ENCODE measurements at regions not wholly inside any gene's neighbourhood (a gene's known extent, or its start where the extent isn't known, plus 50 kb on each side); places are given as distances from the start of the nearest gene placed in this dataset.
A peak's percentile ranks its signal among the peaks of the same experiment; 100 is the strongest.
"Not testable (repeated sequence)": the region's sequence is repeated elsewhere in the genome, so short reads cannot be mapped to it uniquely, and the experiment has no call there.

DNA sequence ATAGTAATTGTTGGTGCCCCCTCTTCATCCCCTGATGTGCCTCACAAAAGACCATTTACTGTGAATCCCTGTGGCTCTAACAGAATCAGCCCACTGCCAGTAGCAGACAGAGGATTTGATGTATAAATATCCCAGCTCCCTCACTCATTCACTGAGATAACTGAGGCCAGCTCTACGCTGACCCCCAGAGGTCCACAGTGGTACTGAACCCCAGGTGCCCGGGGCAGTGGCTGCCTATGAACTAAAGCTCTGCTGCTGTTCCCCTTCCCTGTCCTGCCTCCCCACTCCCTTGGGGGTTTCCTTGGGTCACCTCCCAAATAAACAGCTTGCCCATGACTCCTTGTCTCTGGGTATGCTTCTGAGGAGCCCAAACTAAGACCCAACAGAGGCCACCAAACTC is 295.8 kb downstream of the FOXL1 start:
- peak in 1 of 2 experiments; percentile 5 for DNase-seq

DNA sequence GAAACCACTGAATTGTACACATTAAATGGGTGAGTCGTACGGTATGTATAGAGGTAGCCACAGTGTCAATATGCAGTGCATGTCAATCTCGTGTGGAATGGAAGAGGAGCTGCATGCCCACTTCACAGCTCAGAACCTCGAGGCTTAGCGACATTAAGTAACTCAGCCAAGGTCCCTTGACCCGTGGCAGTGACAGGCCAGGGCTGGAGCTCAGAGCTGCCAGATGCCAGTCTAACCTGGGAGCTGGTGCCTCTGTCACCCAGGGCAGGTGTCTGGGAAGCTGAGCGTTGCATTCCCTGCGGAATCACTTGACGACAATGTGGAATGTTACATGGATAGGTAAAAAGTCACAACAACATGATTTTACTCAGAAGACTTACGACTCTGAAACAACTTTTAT is 298.1 kb downstream of the FOXL1 start:
- DNase-seq: no peak

DNA sequence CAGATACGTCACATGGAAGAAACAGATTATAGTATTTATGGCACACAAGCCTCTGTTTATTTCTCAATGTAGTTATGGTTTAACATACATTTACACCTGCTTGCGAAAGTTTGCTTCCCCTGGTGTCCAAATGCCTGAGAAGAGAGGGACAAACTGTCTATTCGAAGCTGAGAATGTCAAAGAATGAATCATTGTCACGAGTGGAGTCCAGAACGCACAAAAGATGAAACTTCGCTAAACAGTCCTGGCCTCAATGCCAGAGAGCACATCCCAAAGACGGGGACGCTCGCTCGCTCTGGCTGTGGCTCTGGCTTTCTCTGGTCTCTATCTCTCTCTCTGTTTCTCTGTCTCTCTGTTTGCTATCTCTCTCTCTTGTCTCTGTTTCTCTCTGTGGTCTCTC is 298.8 kb downstream of the FOXL1 start:
- no peak for DNase-seq

DNA sequence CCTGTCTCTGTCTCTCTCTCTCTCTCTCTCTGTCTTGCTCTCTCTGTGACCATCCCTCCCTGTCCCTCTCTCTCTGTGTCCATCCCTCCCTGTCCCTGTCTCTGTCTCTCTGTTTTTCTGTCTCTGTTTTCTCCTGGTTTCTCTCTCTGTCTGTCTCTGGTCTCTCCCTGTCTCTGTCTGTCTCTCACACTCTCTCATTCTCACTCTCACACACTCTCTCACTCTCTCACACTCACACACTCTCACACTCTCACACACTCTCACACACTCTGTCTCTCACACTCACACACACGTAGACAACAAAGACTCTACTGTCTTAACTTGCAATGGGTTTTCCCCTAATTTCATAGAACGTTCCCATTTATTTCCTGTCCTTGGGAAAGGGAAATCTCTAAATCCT is 299.5 kb downstream of the FOXL1 start:
- DNase-seq: no peak

DNA sequence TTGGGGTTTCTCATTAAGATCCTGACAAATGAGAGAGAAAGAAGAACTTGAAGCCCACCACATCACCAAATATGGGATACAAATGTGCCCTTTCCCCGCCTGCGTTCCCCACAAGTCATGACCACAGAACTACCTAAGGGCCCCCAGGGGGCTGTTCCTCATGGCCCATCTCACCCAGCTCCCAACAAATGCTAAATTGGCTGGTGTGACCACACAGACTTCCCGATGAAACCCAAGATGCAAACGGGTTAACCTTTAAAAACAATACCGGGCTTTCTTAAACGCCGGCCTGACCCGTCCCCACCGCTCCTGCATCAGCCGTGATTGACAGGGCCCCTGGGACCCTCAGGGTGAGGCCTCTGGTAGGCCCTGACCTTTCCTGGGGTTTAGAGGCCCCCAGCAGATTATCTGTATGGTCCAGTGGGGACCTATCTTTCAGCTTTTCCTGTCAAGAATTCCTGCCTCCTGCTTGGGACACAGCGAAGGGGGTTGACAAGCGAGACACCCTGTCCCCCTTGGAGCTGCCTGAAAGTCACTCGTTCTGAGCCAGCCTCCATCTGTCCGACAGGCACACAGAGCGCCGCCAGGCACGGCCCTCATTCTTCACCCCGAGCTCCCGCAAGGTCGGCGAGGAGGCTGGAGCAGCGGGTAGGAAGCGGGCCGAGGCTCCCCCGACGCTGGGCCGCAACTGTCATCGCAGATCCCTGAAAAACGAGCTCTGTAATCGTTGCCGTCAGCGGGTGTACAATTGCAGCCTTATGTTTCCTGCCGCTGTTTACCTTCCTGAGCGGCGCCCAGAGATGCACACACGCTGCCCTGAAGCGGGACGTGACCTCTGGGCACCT is 300.1 kb downstream of the FOXL1 start:
- DNase-seq: no peak

DNA sequence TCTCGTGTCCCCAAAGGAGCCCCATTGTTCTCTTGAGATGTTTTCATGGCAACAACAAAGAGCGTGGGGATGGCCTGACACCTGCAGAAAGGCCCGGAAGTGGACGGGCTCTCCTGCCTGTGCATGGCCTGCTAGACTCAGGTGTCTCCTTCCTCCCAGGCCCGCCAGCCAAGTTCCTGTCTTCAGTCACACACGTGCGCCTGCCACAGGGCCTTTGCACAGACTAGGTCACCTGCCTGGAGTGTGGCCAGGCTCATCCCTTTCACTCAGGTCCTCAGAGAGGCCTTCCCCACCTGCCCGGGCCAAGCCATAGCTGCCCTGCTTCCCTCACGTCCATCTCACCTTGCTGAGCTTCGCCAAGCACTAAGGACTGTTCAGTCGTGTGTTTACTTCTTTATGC is 300.9 kb downstream of the FOXL1 start:
- no peak for DNase-seq

DNA sequence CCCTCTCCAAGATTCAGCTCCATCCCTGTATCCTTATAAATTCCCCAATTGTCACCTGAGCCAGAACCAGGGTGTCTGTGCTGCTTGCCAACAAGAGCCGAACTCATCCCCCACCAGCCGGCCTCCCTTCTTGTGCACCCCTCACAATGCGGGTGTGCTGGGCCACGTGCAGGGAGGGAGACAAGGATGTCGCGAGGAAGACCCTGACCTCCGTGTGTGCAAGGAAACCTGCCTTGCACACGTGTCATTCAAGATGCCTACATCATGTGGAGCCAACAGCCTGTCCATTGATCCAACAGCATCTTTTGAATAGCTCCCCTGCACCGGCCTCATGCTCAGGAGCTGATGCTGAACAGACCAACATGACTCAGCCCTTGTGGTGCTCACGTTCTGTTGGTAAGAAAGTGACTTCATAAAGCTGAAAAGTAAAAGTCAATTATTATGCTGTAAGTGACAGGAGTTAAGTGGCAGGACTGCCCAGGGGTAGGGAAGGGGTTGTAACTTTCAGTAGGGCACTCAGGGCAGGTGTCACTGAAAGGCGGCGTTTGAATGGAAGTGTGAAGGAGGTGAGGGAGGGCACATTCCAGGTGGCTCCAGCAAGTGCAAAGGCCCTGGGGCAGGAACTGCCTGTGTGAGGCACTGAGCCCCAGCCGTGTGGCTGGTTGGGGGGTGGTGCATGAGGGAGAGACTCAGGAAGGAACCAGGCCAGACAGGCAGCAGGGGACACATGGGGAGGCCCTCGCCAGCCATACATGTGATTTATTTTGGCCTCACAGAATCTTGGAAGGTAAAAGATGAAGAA is 302.2 kb downstream of the FOXL1 start:
- no peak for DNase-seq

DNA sequence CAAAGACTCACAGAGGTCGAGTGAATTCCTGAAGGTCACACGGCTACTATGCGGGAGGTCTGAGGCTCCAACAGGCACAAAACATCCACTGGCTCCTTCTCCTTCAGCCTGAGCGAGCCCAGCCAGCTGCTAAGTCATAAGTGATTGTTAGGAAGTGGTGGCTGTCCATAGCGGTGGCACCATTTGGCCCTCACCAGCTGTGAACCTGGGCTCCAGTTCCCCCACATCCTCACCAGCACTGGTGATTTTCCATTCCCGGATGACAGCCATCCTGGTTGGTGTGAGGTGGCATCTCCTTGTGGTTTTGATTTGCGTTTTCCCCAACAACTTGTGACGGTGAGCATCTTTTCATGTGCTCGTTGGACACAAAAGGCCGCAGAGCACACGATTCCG is 302.8 kb downstream of the FOXL1 start:
- no peak for DNase-seq

DNA sequence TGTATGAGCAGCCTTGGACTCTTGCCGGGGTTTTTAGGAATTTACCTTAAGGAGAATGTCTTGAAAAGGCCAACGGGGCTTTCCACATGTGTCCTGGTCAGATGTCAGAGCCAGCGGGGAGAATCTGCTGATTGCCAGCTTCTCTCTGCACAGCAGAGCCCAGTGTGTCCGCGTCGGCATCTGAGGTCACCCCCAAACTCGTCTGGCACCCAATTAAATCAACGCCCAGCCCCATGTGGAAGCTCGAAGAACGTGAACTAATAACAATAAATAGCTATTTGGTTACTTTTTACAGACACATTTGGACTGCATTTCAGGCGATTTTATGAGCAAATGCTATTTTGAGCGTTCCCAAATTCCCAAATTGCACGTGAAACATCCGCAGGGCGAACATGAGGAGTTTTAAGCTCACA is 303.5 kb downstream of the FOXL1 start:
- no peak for DNase-seq

DNA sequence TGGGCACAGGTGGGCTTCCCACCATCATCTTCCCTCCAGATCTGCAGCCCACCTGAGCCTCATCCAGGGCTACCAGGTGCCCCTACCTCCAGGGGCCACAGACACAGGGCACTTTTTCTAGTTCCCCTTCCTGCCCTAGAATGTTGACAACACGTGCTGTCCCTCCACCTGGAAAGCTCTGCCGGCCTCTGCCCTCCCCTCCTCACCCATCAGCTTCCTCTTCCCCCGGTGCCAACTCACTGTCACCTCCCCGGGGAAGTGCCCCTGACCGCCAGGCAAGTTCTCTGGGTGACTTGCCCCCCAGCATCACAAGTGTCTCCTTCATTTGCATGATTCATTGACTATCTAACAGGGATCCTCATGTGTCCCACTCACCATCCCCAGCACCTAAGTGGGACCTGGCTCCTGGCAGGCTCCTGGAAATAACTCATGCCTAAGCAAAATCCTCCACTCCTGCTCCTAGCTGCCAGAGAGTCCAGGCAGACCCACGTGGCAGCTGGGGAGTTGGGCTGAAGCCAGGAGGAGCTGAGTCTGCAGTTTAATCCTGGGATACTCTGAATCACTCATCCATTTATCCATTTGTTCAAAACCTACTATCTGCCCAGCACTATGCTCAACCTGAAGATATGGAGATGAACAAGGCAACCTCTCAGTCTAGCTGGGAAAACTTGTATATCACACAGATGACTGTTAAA is 304.4 kb downstream of the FOXL1 start:
- DNase-seq: no peak

DNA sequence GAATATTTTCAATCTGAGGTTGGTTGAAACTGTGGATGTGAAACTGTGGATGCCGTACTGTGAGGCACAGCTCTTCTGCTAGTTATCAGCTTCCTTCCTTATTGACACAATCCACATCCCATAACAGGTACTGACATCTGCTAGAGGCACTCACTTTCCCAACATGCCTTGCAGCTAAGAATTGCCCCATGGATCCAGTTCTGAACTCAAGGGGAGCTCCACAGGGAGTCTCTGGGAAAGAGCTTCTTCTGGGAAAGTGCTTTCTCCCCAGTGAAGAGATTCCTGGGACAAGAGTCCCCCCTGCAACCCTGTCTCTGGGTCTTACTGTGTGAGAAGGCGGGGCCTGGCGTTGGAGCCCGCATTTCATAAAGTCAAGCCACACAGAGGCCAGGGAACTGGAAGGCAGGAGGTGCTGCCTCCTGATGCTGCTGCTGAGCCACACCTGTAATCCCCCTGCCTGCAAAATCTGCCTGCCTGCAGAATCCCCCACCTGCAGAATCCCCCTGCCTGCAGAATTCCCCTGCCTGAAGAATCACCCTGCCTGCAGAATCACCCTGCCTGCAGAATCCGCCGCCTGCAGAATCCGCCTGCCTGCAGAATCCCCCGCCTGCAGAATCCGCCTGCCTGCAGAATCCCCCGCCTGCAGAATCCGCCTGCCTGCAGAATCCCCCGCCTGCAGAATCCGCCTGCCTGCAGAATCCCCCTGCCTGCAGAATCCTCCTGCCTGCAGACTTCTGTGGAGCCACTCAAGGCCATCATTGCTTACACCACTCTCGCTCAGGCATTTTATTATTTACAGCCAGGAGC is 305.4 kb downstream of the FOXL1 start:
- DNase-seq: no peak

DNA sequence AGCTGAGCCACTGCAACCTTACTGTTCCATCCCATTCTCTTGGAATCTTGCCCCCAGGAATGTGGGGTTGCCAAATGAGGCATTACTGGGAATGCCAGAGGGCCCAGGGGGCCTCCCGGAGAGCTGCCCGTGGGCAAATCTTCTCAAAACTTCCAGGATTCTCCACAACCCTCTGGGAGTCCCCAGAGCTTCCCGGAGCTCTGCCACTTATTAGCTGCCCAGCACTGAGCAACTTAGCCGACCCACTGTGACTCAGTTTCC is 306.0 kb downstream of the FOXL1 start:
- no peak for DNase-seq

DNA sequence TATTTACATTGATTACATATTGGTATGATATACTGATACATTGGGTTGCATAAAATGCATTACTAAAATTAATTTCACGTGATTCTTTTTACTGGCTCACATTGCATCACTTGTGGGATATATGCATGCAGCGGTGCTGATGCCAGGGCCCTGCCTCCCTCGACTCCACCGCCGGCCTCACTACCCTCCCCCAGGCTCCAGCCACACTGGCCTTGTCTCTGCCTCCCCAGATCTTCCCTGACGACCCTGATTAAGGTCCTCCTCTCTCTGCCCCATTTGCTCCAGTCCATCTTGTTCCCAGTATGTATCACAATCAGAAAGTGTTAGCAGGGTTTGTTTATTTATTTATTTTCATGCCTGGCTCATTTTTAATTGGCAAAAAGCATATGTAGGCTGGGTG is 306.8 kb downstream of the FOXL1 start:
- DNase-seq: no peak

DNA sequence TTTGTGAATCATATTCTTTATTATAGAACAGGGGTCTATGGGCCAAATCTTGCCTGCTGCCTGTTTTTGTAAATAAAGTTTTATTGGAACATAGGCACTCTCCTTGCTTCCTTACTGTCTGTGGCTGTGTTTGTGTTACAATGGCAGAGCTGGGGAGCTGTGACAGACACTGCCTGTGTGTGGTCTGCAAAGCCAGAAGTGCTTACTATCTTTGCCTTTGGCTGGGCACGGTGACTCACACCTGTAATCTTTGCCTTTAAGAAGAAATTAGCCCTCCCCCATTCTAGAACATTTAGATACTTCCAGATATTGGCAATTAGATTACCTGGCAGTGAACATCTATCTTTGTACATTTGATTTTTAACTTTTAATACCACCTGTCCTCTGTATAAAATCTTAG is 308.3 kb downstream of the FOXL1 start:
- no peak for DNase-seq

DNA sequence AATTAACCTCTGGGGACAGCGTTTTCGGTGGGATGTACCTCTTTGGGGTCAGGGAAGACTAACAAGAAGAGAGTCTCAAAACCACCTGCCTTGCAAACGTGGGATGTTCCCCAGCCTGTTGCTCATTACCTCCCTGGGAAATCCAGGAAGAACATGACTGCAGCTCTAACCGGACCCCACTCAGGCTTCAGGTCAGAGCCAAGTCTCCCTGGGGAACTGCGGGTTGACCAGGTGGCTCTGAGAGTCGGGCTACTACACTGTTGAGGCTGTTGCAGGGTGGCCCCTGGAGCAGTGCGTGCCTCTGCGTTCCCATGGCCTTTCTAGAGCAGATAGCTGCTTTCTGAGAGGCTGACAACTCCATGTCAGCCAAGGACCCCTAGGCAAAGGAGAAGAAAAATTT is 309.1 kb downstream of the FOXL1 start:
- DNase-seq: no peak

DNA sequence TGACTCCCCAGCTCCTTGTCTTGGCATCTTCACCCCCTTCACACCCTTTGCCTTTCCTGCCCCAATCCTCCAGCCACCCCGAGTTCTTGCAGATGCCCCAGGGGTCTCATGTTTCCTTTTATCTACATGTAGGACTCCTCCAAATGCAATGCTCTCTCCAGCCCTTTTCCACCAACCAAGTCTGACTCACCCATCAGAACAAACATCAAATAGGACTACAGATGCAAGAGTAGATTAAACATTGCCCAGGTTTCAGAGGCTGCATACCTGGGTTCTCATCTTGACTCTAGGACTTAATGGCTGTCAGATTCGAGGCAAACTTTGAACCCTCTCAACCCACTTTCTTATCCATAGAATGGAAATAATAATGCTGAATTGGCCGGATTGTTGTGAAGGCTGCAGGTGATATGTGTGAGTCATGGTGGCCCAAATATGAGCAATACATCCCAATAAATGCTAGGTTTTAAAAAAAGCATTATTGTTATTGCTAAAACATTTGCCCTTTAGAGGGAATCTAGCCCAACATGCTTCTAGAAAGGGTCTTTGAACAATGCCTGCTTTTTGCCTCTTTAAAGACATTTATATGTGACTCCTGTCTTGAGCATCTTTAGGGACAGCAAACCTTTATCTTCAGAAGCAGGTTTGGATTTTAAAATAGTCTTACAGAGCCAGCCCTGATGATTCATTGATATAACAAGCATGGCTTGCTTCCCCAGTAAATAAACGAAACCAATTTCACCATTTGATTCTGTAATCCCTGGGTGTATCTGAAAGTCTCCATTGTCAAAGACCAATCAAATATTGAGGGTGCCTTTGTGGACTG is 310.1 kb downstream of the FOXL1 start:
- no peak for DNase-seq

DNA sequence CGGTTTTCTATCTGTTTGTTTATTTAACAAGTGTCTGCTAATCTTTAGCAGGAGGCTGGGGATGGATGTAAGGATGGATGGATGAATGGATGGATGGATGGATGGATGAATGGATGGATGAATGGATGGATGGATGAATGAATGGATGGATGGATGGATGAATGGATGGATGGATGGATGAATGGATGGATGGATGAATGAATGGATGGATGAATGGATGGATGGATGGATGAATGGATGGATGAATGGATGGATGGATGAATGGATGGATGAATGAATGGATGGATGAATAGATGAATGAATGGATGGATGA is 310.7 kb downstream of the FOXL1 start:
- not testable (repeated sequence) for DNase-seq

DNA sequence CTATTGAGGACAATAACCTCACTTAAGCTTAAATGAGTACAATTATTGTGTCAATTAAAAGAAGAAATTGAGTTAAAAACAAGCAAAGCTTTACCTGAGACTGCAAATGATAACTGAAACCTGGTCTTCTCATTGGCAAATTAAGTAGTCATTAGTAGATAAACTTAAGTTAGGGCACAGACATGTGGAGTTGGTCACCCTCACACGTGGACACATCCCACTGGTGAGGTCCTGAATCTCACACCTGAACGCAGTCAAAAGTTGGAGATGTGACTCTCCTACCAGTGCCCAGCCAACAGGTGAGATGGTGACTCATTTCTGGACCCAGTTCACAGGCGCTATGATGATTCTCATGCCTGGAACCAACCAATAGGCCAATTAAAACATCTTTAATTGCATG is 311.6 kb downstream of the FOXL1 start:
- no peak for DNase-seq

DNA sequence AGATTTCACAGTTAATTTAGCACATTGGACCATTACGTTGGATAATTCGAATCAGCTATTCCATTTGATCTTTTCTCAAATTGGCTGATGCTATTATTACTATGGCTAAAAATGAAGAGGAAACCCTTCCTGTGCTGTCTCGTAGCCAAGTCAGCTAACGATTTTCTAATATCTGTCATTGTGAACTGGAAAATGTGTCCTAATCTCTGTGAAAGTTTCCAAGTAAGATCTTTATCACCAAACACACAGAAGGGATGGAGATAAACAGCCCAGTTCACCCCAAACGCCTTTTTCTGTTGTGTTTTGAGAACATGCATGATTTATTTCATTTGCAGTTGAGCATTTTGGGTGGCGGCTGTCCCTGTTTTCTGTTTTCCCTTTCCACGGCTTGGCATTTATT is 312.8 kb downstream of the FOXL1 start:
- DNase-seq: no peak

DNA sequence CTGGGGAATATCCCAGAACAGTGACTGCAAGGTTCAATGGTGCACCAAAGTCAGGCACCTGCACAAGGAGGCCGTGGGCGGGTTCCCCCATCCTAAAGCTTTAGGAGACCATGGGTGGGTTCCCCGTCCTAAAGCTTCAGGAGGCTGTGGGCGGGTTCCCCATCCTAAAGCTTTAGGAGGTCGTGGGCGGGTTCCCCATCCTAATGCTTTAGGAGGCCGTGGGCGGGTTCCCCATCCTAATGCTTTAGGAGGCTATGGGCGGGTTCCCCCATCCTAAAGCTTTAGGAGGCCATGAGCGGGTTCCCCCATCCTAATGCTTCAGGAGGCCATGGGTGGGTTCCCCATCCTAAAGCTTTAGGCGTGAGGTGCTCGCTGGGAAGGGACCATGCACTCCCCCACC is 313.3 kb downstream of the FOXL1 start:
- no peak for DNase-seq

DNA sequence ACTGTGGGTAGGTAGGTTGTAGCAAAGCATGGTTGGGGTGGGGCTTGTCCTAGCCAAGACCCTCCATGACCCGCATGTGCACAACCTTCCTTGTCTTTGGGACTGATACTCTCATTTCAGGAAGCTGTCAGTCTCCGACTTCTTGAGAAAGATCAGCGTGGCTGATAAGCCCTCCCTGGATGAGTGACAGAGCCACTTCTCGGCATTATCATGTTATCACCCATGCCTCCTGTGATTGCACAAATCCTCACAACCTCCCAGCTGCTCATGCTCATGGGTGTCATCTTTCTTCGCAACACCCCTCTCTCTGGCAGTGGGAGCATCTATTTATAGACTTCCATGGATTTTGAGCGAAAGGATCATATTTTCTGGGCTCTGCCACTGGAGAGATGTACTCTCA is 314.2 kb downstream of the FOXL1 start:
- no peak for DNase-seq

DNA sequence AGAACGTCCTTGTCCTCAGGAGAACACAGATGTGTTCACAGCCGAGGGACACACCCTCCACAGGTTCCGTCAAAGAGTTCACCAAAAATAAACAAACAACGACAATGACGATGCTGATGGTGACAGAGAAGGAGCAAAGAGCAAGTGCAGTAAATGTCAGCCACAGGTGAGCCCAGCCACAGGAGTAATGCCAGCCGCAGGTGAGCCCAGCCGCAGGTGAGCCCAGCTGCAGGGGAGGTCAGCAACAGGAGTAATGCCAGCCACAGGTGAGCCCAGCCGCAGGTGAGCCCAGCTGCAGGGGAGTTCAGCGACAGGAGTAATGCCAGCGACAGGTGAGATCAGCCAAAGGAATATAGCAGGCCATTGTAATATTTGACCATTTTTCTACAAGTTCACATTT is 315.2 kb downstream of the FOXL1 start:
- DNase-seq: no peak
